Panc1 (cell line): ENCODE measurements at regions not wholly inside any gene's neighbourhood (a gene's known extent, or its start where the extent isn't known, plus 50 kb on each side); places are given as distances from the start of the nearest gene placed in this dataset.
"Not testable (repeated sequence)": the region's sequence is repeated elsewhere in the genome, so short reads cannot be mapped to it uniquely, and the experiment has no call there.

Source experiments
- ATAC-seq: fragments of 200-7000 bp; cut with Tn5 transposase; 2 replicates; pipeline ENCODE4 v1.9.1; 2020; ENCODE audit warnings: mild to moderate bottlenecking, moderate library complexity
- BruUV-seq: library from RNA; stranded (reverse); fragments of 400-500 nt; replicated peaks from 2 replicates; lab custom pipeline; 2021; lab: Mats Ljungman, UMichigan
- CTCF ChIA-PET: fragments of 300-600 bp; sonication (Branson Sonifier 250); formaldehyde crosslinking; loops from one replicate; lab custom pipeline; 2022; ENCODE audit warnings: antibody characterized with exemption; lab: Charles Lee
- POLR2A ChIA-PET: fragments of 300-600 bp; sonication (Branson Sonifier 250); formaldehyde crosslinking; loops from one replicate; lab custom pipeline; 2022; ENCODE audit warnings: antibody characterized with exemption; lab: Charles Lee
- DNase-seq: peaks from one replicate; pipeline ENCODE4 v3.0.0-alpha.2; 2010; ENCODE audit warnings: low read depth, low spot score
- H3K27ac ChIP-seq: 2 replicates; pipeline ENCODE4 v1.5.1; 2011; ENCODE audit warnings: mild to moderate bottlenecking, low read length, inconsistent platforms
- H3K27me3 ChIP-seq: fragments of 200-500 bp; sonication (Bioruptor generic); 2 replicates; pipeline ENCODE4 v1.6.0; 2014; ENCODE audit warnings: low read length, inconsistent platforms; ENCODE audit not compliant: control insufficient read depth, insufficient read depth
- H3K36me3 ChIP-seq: fragments of 200-500 bp; sonication (Bioruptor generic); 2 replicates; pipeline ENCODE4 v1.5.1; 2014; ENCODE audit warnings: inconsistent platforms, mild to moderate bottlenecking, low read length, moderate library complexity; ENCODE audit not compliant: control insufficient read depth, insufficient read depth
- H3K4me1 ChIP-seq: 2 replicates; pipeline ENCODE4 v1.5.1; 2011; ENCODE audit warnings: inconsistent platforms, mild to moderate bottlenecking, low read length, moderate library complexity; ENCODE audit not compliant: control insufficient read depth, insufficient read depth
- H3K4me3 ChIP-seq, 2 experiments: 2 replicates each; pipeline ENCODE4 v1.5.1; 2011 to 2012; ENCODE audit warnings: low read depth in 2 of 2, low read length in 2 of 2, mild to moderate bottlenecking in 2 of 2, inconsistent platforms in 1 of 2, moderate library complexity in 1 of 2
- H3K9me3 ChIP-seq: fragments of 200-500 bp; sonication (Bioruptor generic); 2 replicates; pipeline ENCODE4 v1.5.1; 2014; ENCODE audit warnings: low read depth, mild to moderate bottlenecking, inconsistent platforms, low read length, moderate library complexity; ENCODE audit not compliant: control insufficient read depth, insufficient read depth
- CTCF ChIP-seq: fragments of 450-650 bp; IDR thresholded peaks from 2 replicates; pipeline ENCODE4 v1.5.1; 2017; ENCODE audit warnings: mild to moderate bottlenecking
- POLR2AphosphoS5 ChIP-seq: IDR thresholded peaks from 2 replicates; pipeline ENCODE4 v1.6.1; 2012; ENCODE audit warnings: mild to moderate bottlenecking, low read depth, low read length, moderate library complexity
- REST ChIP-seq, 2 experiments: IDR thresholded peaks; 2 replicates each; pipeline ENCODE4 v1.6.1; 2011 to 2012; ENCODE audit warnings: low read depth in 2 of 2, control low read depth in 1 of 2, low read length in 1 of 2, mild to moderate bottlenecking in 1 of 2, moderate library complexity in 1 of 2; ENCODE audit not compliant: insufficient read depth in 1 of 2
- SIN3A ChIP-seq: IDR thresholded peaks from 2 replicates; pipeline ENCODE4 v1.6.1; 2012; ENCODE audit warnings: low read depth, mild to moderate bottlenecking, low read length, moderate library complexity, borderline replicate concordance; ENCODE audit not compliant: insufficient read depth
- TCF7L2 ChIP-seq: IDR thresholded peaks from 2 replicates; pipeline ENCODE4 v1.6.1; 2011; ENCODE audit warnings: mild to moderate bottlenecking, low read depth, low read length, inconsistent platforms
- in situ Hi-C: cut with HindIII; loops from 2 replicates; pipeline ENCODE4 v1.10.0; 2016; ENCODE audit warnings: low sequenced_read_pairs, low pct_unique_long_range_greater_than_20kb
- intact Hi-C: fragments of 100-400 bp; cut with micrococcal nuclease; formaldehyde crosslinking; loops from one replicate; pipeline ENCODE4 v1.10.0; 2022; ENCODE audit not compliant: unreplicated experiment

GRCh38 chr2:2646433-2647051 lies 315.5 kb upstream of the MYT1L start:
- ChIA-PET CTCF (interaction anchor here (0.6 kb wide), 1 partner anchor 241 kb away, joined by 4 read pairs; no protein-coding TSS in a partner anchor), POLR2A (no interaction called here)
- BruUV-seq: no TSS peak
- TF ChIP-seq REST (IDR thresholded peaks at IDR 0.05; ENCODE audit: insufficient read depth in 1 of 2, low read depth in 2 of 2, low read length in 1 of 2) (no peak), POLR2AphosphoS5 (no peak), SIN3A (no peak), CTCF (no peak), TCF7L2 (no peak)
- intact Hi-C loops (no loop called here), in situ Hi-C loops (no loop called here)
- Histone ChIP-seq H3K9me3 (no peaks in the 10 kb centered on the region), H3K4me1 (no peaks in the 10 kb centered on the region), H3K36me3 (no peaks in the 10 kb centered on the region), H3K4me3 (no peak overlapping the region), H3K27ac (no peak overlapping the region), H3K27me3 (peaks cover 6% of the 10 kb centered on the region; the same call in 1 of the 2 replicates)
- no peak for ATAC-seq
- DNase-seq: no peak

- intact Hi-C loops: no loop called here
- Histone ChIP-seq H3K9me3 (no peaks in the 10 kb centered on the region), H3K4me3 (no peak overlapping the region), H3K4me1 (no peaks in the 10 kb centered on the region), H3K36me3 (no peaks in the 10 kb centered on the region), H3K27me3 (peaks cover 6% of the 10 kb centered on the region; the same call in 1 of the 2 replicates), H3K27ac (no peak overlapping the region)
- in situ Hi-C loops: no loop called here
- ChIA-PET CTCF (no interaction called here), POLR2A (no interaction called here)
- BruUV-seq: no TSS peak
- TF ChIP-seq POLR2AphosphoS5: no peak
- no peak for TF ChIP-seq TCF7L2
- no peak for TF ChIP-seq CTCF
- TF ChIP-seq REST (IDR thresholded peaks at IDR 0.05; ENCODE audit: insufficient read depth in 1 of 2, low read depth in 2 of 2, low read length in 1 of 2): no peak
- no peak for TF ChIP-seq SIN3A
- no peak for DNase-seq
- no peak; the same call in 1 of the 2 replicates for ATAC-seq
Measured at GRCh38 chr2:2645162-2645855, 314.2 kb upstream of the MYT1L start.

- H3K4me3 ChIP-seq, H3K27ac ChIP-seq, intact Hi-C loops, H3K36me3 ChIP-seq, POLR2A ChIA-PET, DNase-seq, H3K27me3 ChIP-seq, H3K4me1 ChIP-seq, H3K9me3 ChIP-seq, BruUV-seq, in situ Hi-C loops, ATAC-seq, CTCF ChIA-PET: not testable (repeated sequence)
Measured at GRCh38 chr2:2644751-2645150, 313.7 kb upstream of the MYT1L start.
